A549 (cell line): ENCODE measurements at regions not wholly inside any gene's neighbourhood (a gene's known extent, or its start where the extent isn't known, plus 50 kb on each side); places are given as distances from the start of the nearest gene placed in this dataset.

Source experiments
- CEBPB ChIP-seq, 2 experiments: fragments of >200 bp in 1 of 2; sonication (Bioruptor Twin) in 1 of 2; formaldehyde crosslinking in 1 of 2; IDR thresholded peaks; 2 replicates each; pipeline ENCODE4 v1.6.1; 2012 to 2016
- CTCF ChIP-seq: fragments of >200 bp; sonication (Bioruptor Twin); formaldehyde crosslinking; IDR thresholded peaks from 3 replicates; pipeline ENCODE4 v1.5.1; 2016
- MAZ ChIP-seq: fragments of 150-350 bp; IDR thresholded peaks from 2 replicates; pipeline ENCODE4 v1.6.1; 2014; ENCODE audit warnings: antibody characterized with exemption, low read depth, low read length, borderline replicate concordance
- REST ChIP-seq: fragments of 200-600 bp; sonication (generic); IDR thresholded peaks from 2 replicates; pipeline ENCODE4 v1.6.1; 2016; ENCODE audit warnings: antibody characterized with exemption, mild to moderate bottlenecking, moderate library complexity

GRCh38 chr4:45437381-45437780 lies 686.5 kb downstream of the GABRG1 start:
- TF ChIP-seq REST (no peak), CTCF (no peak), CEBPB (IDR thresholded peaks at IDR 0.05) (no peak), MAZ (no peak)
